HL-60 (cell line): ENCODE measurements at regions not wholly inside any gene's neighbourhood (a gene's known extent, or its start where the extent isn't known, plus 50 kb on each side); places are given as distances from the start of the nearest gene placed in this dataset.

Source experiments
- DNase-seq, 2 experiments: peaks; one replicate each; pipeline ENCODE4 v3.0.0-alpha.2; 2010 to 2020; ENCODE audit warnings: low read depth in 1 of 2, low spot score in 1 of 2
- H3K27ac ChIP-seq: fragments of 250-450 bp; sonication (Bioruptor Pico); replicated peaks from 2 replicates; pipeline ENCODE4 v1.5.1; 2020; ENCODE audit warnings: mild to moderate bottlenecking, moderate library complexity
- H3K27me3 ChIP-seq: fragments of 250-450 bp; sonication (Bioruptor Pico); 2 replicates; pipeline ENCODE4 v1.5.1; 2021; ENCODE audit warnings: mild to moderate bottlenecking, moderate library complexity; ENCODE audit not compliant: insufficient read depth, poor library complexity, severe bottlenecking
- H3K4me3 ChIP-seq: replicated peaks from 2 replicates; pipeline ENCODE4 v1.5.1; 2011; ENCODE audit warnings: mild to moderate bottlenecking, control low read depth, low read length; ENCODE audit not compliant: insufficient read depth
- CTCF ChIP-seq: IDR thresholded peaks from one replicate; pipeline ENCODE4 v1.5.1; 2011; ENCODE audit warnings: low read length, control low read depth, inconsistent platforms; ENCODE audit not compliant: insufficient read depth
- GABPA ChIP-seq: IDR thresholded peaks from 2 replicates; pipeline ENCODE4 v1.6.1; 2012; ENCODE audit warnings: low read depth
- POLR2AphosphoS5 ChIP-seq: IDR thresholded peaks from 2 replicates; pipeline ENCODE4 v1.6.1; 2012; ENCODE audit warnings: low read depth
- REST ChIP-seq: IDR thresholded peaks from 2 replicates; pipeline ENCODE4 v1.6.1; 2012; ENCODE audit warnings: low read depth; ENCODE audit not compliant: insufficient replicate concordance
- SPI1 ChIP-seq: IDR thresholded peaks from 2 replicates; pipeline ENCODE4 v1.6.1; 2012; ENCODE audit warnings: low read depth, mild to moderate bottlenecking, borderline replicate concordance

GRCh38 chr5:125337294-125337693 is 590.9 kb upstream of the ZNF608 start:
- Histone ChIP-seq H3K27me3 (no peaks in the 10 kb centered on the region), H3K4me3 (no peak overlapping the region), H3K27ac (no peak overlapping the region)
- no peak for DNase-seq
- TF ChIP-seq REST: no peak

- H3K4me3 ChIP-seq: no peak overlapping the region
- H3K27me3 ChIP-seq: no peaks in the 10 kb centered on the region
- no peak for DNase-seq
- no peak overlapping the region for H3K27ac ChIP-seq
- TF ChIP-seq POLR2AphosphoS5 (no peak), GABPA (no peak), REST (no peak)
These were observed 592.2 kb upstream of the ZNF608 start for GRCh38 chr5:125338440-125339174.

- no peak overlapping the region for H3K27ac ChIP-seq
- H3K4me3 ChIP-seq: no peak overlapping the region
- TF ChIP-seq SPI1 (no peak), POLR2AphosphoS5 (no peak), CTCF (no peak), REST (no peak), GABPA (no peak)
- no peak for DNase-seq
- H3K27me3 ChIP-seq: no peaks in the 10 kb centered on the region
These were observed 595.0 kb upstream of the ZNF608 start for GRCh38 chr5:125341436-125341835.

- no peak for DNase-seq
- TF ChIP-seq POLR2AphosphoS5 (no peak), REST (no peak), SPI1 (no peak), GABPA (no peak), CTCF (no peak)
- no peaks in the 10 kb centered on the region for H3K27me3 ChIP-seq
- H3K27ac ChIP-seq: no peak overlapping the region
- no peak overlapping the region for H3K4me3 ChIP-seq
These were observed 596.6 kb upstream of the ZNF608 start for GRCh38 chr5:125343015-125343414.
